A673 (cell line): ENCODE measurements at regions not wholly inside any gene's neighbourhood (a gene's known extent, or its start where the extent isn't known, plus 50 kb on each side); places are given as distances from the start of the nearest gene placed in this dataset.

Experiments used
- CTCF ChIP-seq: fragments of 300-800, 200-600 bp; sonication (generic); conservative IDR thresholded peaks from 2 replicates; pipeline ENCODE4 v1.5.1; 2017; ENCODE audit warnings: low read depth, mild to moderate bottlenecking, antibody characterized with exemption, low read length, moderate library complexity, mixed read lengths
- EZH2 ChIP-seq: fragments of 200-600 bp; sonication (generic); IDR thresholded peaks from 2 replicates; pipeline ENCODE4 v1.6.1; 2017; ENCODE audit warnings: borderline replicate concordance, low read depth, mild to moderate bottlenecking, mixed read lengths, antibody characterized with exemption, low read length; ENCODE audit not compliant: poor library complexity, severe bottlenecking

- TF ChIP-seq EZH2 = no peak
- TF ChIP-seq CTCF = no peak
These were observed 826.2 kb downstream of the NLGN4X start for GRCh38 chrX:5402461-5402860.
